Subcutaneous abdominal adipose tissue (tissue), 5 donors: ENCODE measurements at regions not wholly inside any gene's neighbourhood (a gene's known extent, or its start where the extent isn't known, plus 50 kb on each side); places are given as distances from the start of the nearest gene placed in this dataset.

Source experiments
- H3K27ac ChIP-seq: one replicate; pipeline ENCODE4 v1.7.0; 2013; ENCODE audit warnings: low read depth, mild to moderate bottlenecking, inconsistent platforms, low read length, moderate library complexity
- H3K27me3 ChIP-seq, 5 donors: one replicate each; pipeline ENCODE4 v1.7.0; 2013; ENCODE audit warnings: low read length in 5 of 5, inconsistent platforms in 1 of 5; ENCODE audit not compliant: control insufficient read depth in 5 of 5, insufficient read depth in 4 of 5
- H3K36me3 ChIP-seq, 5 donors: one replicate each; pipeline ENCODE4 v1.7.0; 2013; ENCODE audit warnings: low read length in 5 of 5; ENCODE audit not compliant: control insufficient read depth in 5 of 5, insufficient read depth in 5 of 5
- H3K4me1 ChIP-seq, 5 donors: one replicate each; pipeline ENCODE4 v1.7.0; 2013; ENCODE audit warnings: low read length in 5 of 5, mild to moderate bottlenecking in 3 of 5, moderate library complexity in 1 of 5; ENCODE audit not compliant: control insufficient read depth in 5 of 5, insufficient read depth in 5 of 5
- H3K4me3 ChIP-seq, 5 donors: one replicate each; pipeline ENCODE4 v1.7.0; 2013; ENCODE audit warnings: low read length in 5 of 5, low read depth in 1 of 5
- H3K9ac ChIP-seq, 5 donors: one replicate each; pipeline ENCODE4 v1.7.0; 2013; ENCODE audit warnings: low read length in 5 of 5, mild to moderate bottlenecking in 4 of 5, moderate library complexity in 3 of 5
- H3K9me3 ChIP-seq, 5 donors: one replicate each; pipeline ENCODE4 v1.7.0; 2013; ENCODE audit warnings: low read length in 5 of 5; ENCODE audit not compliant: control insufficient read depth in 5 of 5
- donor health status: healthy.
- donor health status: healthy.
- donor health status: healthy.
- donor health status: healthy.
- donor health status: healthy.

- Histone ChIP-seq H3K27me3 (no peaks in the 10 kb centered on the region), H3K27ac (no peak overlapping the region), H3K36me3 (no peaks in the 10 kb centered on the region), H3K4me1 (no peaks in the 10 kb centered on the region), H3K9me3 (no peaks in the 10 kb centered on the region), H3K9ac (no peak overlapping the region), H3K4me3 (no peak overlapping the region)
Measured at GRCh38 chr4:147368948-147369347, 111.9 kb upstream of the EDNRA start.

GRCh38 chr4:147370473-147370872, 110.4 kb upstream of the EDNRA start:
- H3K36me3 ChIP-seq, result no peaks in the 10 kb centered on the region
- no peaks in the 10 kb centered on the region for H3K27me3 ChIP-seq
- H3K9me3 ChIP-seq, result no peaks in the 10 kb centered on the region
- H3K9ac ChIP-seq, result no peak overlapping the region
- no peaks in the 10 kb centered on the region for H3K4me1 ChIP-seq
- no peak overlapping the region for H3K4me3 ChIP-seq
- no peak overlapping the region for H3K27ac ChIP-seq

GRCh38 chr4:147370881-147371280, 110.0 kb upstream of the EDNRA start:
- H3K27ac ChIP-seq, result no peak overlapping the region
- H3K4me1 ChIP-seq, result no peaks in the 10 kb centered on the region
- no peaks in the 10 kb centered on the region for H3K9me3 ChIP-seq
- H3K27me3 ChIP-seq, result no peaks in the 10 kb centered on the region
- no peak overlapping the region for H3K4me3 ChIP-seq
- H3K36me3 ChIP-seq, result no peaks in the 10 kb centered on the region
- no peak overlapping the region for H3K9ac ChIP-seq

GRCh38 chr4:147371661-147372060, 109.2 kb upstream of the EDNRA start:
- Histone ChIP-seq H3K4me1 (no peaks in the 10 kb centered on the region), H3K27me3 (no peaks in the 10 kb centered on the region), H3K9ac (no peak overlapping the region), H3K27ac (no peak overlapping the region), H3K4me3 (no peak overlapping the region), H3K36me3 (no peaks in the 10 kb centered on the region), H3K9me3 (no peaks in the 10 kb centered on the region)

- Histone ChIP-seq H3K27me3 (no peaks in the 10 kb centered on the region), H3K36me3 (no peaks in the 10 kb centered on the region), H3K9ac (no peak overlapping the region), H3K4me1 (peaks cover 0 to 4% (median 0%) of the 10 kb centered on the region in 5 donors), H3K9me3 (peaks cover 0 to 3% (median 0%) of the 10 kb centered on the region in 5 donors), H3K27ac (no peak overlapping the region), H3K4me3 (no peak overlapping the region)
Measured at GRCh38 chr4:147378780-147379179, 102.1 kb upstream of the EDNRA start.

- Histone ChIP-seq H3K27me3 (no peaks in the 10 kb centered on the region), H3K4me3 (no peak overlapping the region)
Measured at GRCh38 chr4:147381749-147382148, 99.1 kb upstream of the EDNRA start.

GRCh38 chr4:147388018-147388417, 92.9 kb upstream of the EDNRA start:
- Histone ChIP-seq H3K36me3 (no peaks in the 10 kb centered on the region), H3K27ac (no peak overlapping the region), H3K4me1 (peaks cover 0 to 21% (median 7%) of the 10 kb centered on the region in 5 donors), H3K9ac (no peak overlapping the region), H3K27me3 (no peaks in the 10 kb centered on the region), H3K4me3 (no peak overlapping the region), H3K9me3 (no peaks in the 10 kb centered on the region)

More at GRCh38 chr4:147381749-147382148, 99.1 kb upstream of the EDNRA start:
- Histone ChIP-seq H3K9ac (no peak overlapping the region), H3K27ac (no peak overlapping the region), H3K4me1 (peaks cover 0 to 5% (median 0%) of the 10 kb centered on the region in 5 donors), H3K36me3 (no peaks in the 10 kb centered on the region), H3K9me3 (peaks cover 0 to 3% (median 0%) of the 10 kb centered on the region in 5 donors)

- no peaks in the 10 kb centered on the region for H3K27me3 ChIP-seq
- H3K4me3 ChIP-seq, result no peak overlapping the region
- H3K36me3 ChIP-seq, result no peaks in the 10 kb centered on the region
- no peaks in the 10 kb centered on the region for H3K9me3 ChIP-seq
- no peak overlapping the region for H3K9ac ChIP-seq
- H3K27ac ChIP-seq, result no peak overlapping the region
- peaks cover 0 to 4% (median 0%) of the 10 kb centered on the region in 5 donors for H3K4me1 ChIP-seq
Measured at GRCh38 chr4:147396105-147396504, 84.8 kb upstream of the EDNRA start.

GRCh38 chr4:147398556-147398955, 82.3 kb upstream of the EDNRA start:
- Histone ChIP-seq H3K9me3 (no peaks in the 10 kb centered on the region), H3K27me3 (no peaks in the 10 kb centered on the region), H3K4me1 (peaks cover 0 to 4% (median 0%) of the 10 kb centered on the region in 5 donors), H3K36me3 (no peaks in the 10 kb centered on the region), H3K9ac (no peak overlapping the region), H3K4me3 (no peak overlapping the region), H3K27ac (no peak overlapping the region)

GRCh38 chr4:147400721-147401120, 80.2 kb upstream of the EDNRA start:
- Histone ChIP-seq H3K27me3 (no peaks in the 10 kb centered on the region), H3K27ac (no peak overlapping the region), H3K4me3 (no peak overlapping the region), H3K9ac (no peak overlapping the region), H3K4me1 (peaks cover 0 to 4% (median 0%) of the 10 kb centered on the region in 5 donors), H3K9me3 (peaks cover 0 to 5% (median 0%) of the 10 kb centered on the region in 5 donors), H3K36me3 (no peaks in the 10 kb centered on the region)

- H3K4me1 ChIP-seq, result peaks cover 0 to 4% (median 0%) of the 10 kb centered on the region in 5 donors
- no peaks in the 10 kb centered on the region for H3K36me3 ChIP-seq
- no peaks in the 10 kb centered on the region for H3K27me3 ChIP-seq
- no peak overlapping the region for H3K4me3 ChIP-seq
- no peak overlapping the region for H3K9ac ChIP-seq
- no peak overlapping the region for H3K27ac ChIP-seq
- H3K9me3 ChIP-seq, result peaks cover 0 to 5% (median 0%) of the 10 kb centered on the region in 5 donors
Measured at GRCh38 chr4:147401221-147401620, 79.7 kb upstream of the EDNRA start.
